Endodermal cell (in vitro differentiated cells): ENCODE measurements at regions not wholly inside any gene's neighbourhood (a gene's known extent, or its start where the extent isn't known, plus 50 kb on each side); places are given as distances from the start of the nearest gene placed in this dataset.
A peak's percentile ranks its signal among the peaks of the same experiment; 100 is the strongest.

Experiments
- DNase-seq: peaks from one replicate; pipeline ENCODE4 v3.0.0-alpha.2; 2017
- H3K27ac ChIP-seq: 2 replicates; pipeline ENCODE4 v1.5.1; 2013; ENCODE audit warnings: mild to moderate bottlenecking, low read depth, low read length, moderate library complexity
- H3K27me3 ChIP-seq: 2 replicates; pipeline ENCODE4 v1.6.1; 2013; ENCODE audit warnings: mild to moderate bottlenecking, low read length, moderate library complexity; ENCODE audit not compliant: insufficient read depth, control insufficient read depth, poor library complexity, severe bottlenecking
- H3K36me3 ChIP-seq: 2 replicates; pipeline ENCODE4 v1.7.0; 2013; ENCODE audit warnings: mild to moderate bottlenecking, low read length, moderate library complexity; ENCODE audit not compliant: control insufficient read depth, insufficient read depth
- H3K4me1 ChIP-seq: one replicate; pipeline ENCODE4 v1.7.0; 2013; ENCODE audit warnings: low read length; ENCODE audit not compliant: control insufficient read depth, insufficient read depth
- H3K4me3 ChIP-seq: 2 replicates; pipeline ENCODE4 v1.5.1; 2013; ENCODE audit warnings: mild to moderate bottlenecking, low read length, moderate library complexity
- H3K9ac ChIP-seq: 2 replicates; pipeline ENCODE4 v1.6.1; 2013; ENCODE audit warnings: mild to moderate bottlenecking, low read length, moderate library complexity; ENCODE audit not compliant: poor library complexity, severe bottlenecking; ENCODE audit errors: extremely low read depth
- H3K9me3 ChIP-seq: 2 replicates; pipeline ENCODE4 v1.6.1; 2013; ENCODE audit warnings: mild to moderate bottlenecking, low read length, moderate library complexity; ENCODE audit not compliant: control insufficient read depth
- H3K27ac Mint-ChIP-seq: 2 replicates; pipeline ENCODE4 v1.8.0; 2020; ENCODE audit warnings: mixed read lengths
- H3K27me3 Mint-ChIP-seq: 2 replicates; pipeline ENCODE4 v1.8.0; 2021; ENCODE audit warnings: mild to moderate bottlenecking, mixed read lengths; ENCODE audit not compliant: insufficient read depth
- H3K36me3 Mint-ChIP-seq: 2 replicates; pipeline ENCODE4 v1.8.0; 2020; ENCODE audit warnings: low read depth, mixed read lengths
- H3K4me1 Mint-ChIP-seq: 2 replicates; pipeline ENCODE4 v1.8.0; 2020; ENCODE audit warnings: mixed read lengths
- H3K4me3 Mint-ChIP-seq: 2 replicates; pipeline ENCODE4 v1.8.0; 2020; ENCODE audit warnings: mild to moderate bottlenecking, moderate library complexity, mixed read lengths
- H3K9me3 Mint-ChIP-seq: 2 replicates; pipeline ENCODE4 v1.8.0; 2020; ENCODE audit warnings: mild to moderate bottlenecking, mixed read lengths
- WGBS, 2 experiments: methylation state at CpG; one replicate each; pipeline versions ENCODE4 v1.1.5 to v1.1.7; 2013; ENCODE audit warnings: missing lambda C conversion rate in 2 of 2, mixed read lengths in 1 of 2; ENCODE audit not compliant: insufficient coverage in 1 of 2, insufficient read length in 1 of 2; 5-methylcytosine and 5-hydroxymethylcytosine counted together
- TF ChIP-seq, protein P1 (sequence below): fragments of 200-600 bp; sonication (generic); conservative IDR thresholded peaks from 2 replicates; pipeline ENCODE4 v1.5.0; 2021; ENCODE audit warnings: antibody characterized with exemption, mild to moderate bottlenecking

DNA sequence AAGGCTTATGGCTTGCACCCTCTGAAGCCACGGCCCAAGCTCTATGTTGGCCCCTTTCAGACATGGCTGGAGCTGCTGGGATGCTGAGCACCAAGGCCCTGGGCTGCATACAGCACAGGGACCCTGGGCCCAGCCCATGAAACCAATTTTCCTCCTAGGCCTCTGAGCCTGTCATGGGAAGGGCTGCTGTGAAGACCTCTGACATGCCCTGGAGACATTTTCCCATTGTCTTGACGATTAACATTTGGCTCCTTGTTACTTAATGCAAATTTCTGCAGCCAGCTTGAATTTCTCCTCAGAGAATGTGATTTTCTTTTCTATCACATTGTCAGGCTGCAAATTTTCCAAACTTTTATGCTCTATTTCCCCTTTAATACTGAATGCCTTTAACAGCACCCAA, 844.7 kb downstream of the PCDH18 start:
- Mint-ChIP-seq H3K4me1 (peaks cover 47% of the 10 kb centered on the region), H3K27me3 (no peaks in the 10 kb centered on the region), H3K4me3 (no peak overlapping the region), H3K27ac (no peak overlapping the region), H3K36me3 (no peaks in the 10 kb centered on the region), H3K9me3 (peaks cover 3% of the 10 kb centered on the region)
- H3K27ac ChIP-seq, result no peak overlapping the region
- no peak overlapping the region for H3K9ac ChIP-seq
- H3K4me3 ChIP-seq, result no peak overlapping the region
- no peak for DNase-seq
- TF ChIP-seq, protein P1, sequence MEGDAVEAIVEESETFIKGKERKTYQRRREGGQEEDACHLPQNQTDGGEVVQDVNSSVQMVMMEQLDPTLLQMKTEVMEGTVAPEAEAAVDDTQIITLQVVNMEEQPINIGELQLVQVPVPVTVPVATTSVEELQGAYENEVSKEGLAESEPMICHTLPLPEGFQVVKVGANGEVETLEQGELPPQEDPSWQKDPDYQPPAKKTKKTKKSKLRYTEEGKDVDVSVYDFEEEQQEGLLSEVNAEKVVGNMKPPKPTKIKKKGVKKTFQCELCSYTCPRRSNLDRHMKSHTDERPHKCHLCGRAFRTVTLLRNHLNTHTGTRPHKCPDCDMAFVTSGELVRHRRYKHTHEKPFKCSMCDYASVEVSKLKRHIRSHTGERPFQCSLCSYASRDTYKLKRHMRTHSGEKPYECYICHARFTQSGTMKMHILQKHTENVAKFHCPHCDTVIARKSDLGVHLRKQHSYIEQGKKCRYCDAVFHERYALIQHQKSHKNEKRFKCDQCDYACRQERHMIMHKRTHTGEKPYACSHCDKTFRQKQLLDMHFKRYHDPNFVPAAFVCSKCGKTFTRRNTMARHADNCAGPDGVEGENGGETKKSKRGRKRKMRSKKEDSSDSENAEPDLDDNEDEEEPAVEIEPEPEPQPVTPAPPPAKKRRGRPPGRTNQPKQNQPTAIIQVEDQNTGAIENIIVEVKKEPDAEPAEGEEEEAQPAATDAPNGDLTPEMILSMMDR, result no peak
- H3K36me3 ChIP-seq, result no peaks in the 10 kb centered on the region
- H3K9me3 ChIP-seq, result no peaks in the 10 kb centered on the region
- H3K27me3 ChIP-seq, result no peaks in the 10 kb centered on the region
- H3K4me1 ChIP-seq, result peaks cover 15% of the 10 kb centered on the region
- WGBS, 2 experiments, result 88 to 100% methylated on average over 1 to 2 of the region's 2 CpGs

DNA sequence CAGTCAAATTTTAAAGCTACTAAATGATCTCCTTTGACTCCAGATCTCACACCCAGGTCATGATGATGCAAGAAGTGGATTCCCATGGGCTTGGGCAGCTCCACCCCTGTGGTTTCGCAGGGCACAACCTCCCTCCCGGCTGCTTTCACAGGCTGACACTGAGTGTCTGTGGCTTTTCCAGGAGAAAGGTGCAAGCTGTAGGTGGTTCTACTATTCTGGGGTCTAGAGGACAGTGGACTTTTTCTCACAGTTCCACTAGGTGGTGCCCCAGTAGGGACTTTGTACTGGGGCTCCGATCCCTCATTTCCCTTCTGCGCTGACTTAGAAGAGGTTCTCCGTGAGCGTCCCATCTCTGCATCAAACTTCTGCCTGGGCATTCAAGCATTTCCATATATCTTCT, 845.2 kb downstream of the PCDH18 start:
- Histone ChIP-seq H3K36me3 (no peaks in the 10 kb centered on the region), H3K4me1 (peaks cover 15% of the 10 kb centered on the region), H3K4me3 (no peak overlapping the region), H3K27ac (no peak overlapping the region), H3K27me3 (no peaks in the 10 kb centered on the region), H3K9ac (no peak overlapping the region), H3K9me3 (no peaks in the 10 kb centered on the region)
- H3K36me3 Mint-ChIP-seq, result no peaks in the 10 kb centered on the region
- TF ChIP-seq, protein P1, result peak; percentile 60
- H3K4me1 Mint-ChIP-seq, result peaks cover 47% of the 10 kb centered on the region
- DNase-seq, result peak; percentile 65
- peaks cover 3% of the 10 kb centered on the region for H3K9me3 Mint-ChIP-seq
- H3K27me3 Mint-ChIP-seq, result no peaks in the 10 kb centered on the region
- no peak overlapping the region for H3K27ac Mint-ChIP-seq
- 88 to 90% methylated on average over 4 to 6 of the region's 6 CpGs for WGBS, 2 experiments
- no peak overlapping the region for H3K4me3 Mint-ChIP-seq

DNA sequence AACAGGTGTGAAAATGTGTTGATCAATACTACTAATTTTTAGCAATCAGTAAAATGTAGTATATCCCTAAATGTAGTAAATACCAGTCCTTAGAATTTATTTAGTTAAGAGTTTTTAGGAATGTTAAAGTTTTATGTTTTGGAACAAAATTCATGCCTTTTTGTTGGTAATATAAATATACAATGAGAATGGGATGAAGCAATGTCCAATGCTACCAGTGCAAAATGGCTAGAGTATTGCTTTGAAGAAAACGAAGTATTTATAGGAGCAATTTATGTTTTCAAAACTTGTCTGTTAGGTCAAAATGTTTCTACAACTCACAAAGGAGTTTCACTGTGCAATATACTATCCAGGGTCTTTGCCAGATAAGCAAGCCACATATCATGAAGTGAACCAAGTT, 851.5 kb downstream of the PCDH18 start:
- H3K4me3 Mint-ChIP-seq, result no peak overlapping the region
- peaks cover 2% of the 10 kb centered on the region for H3K4me1 ChIP-seq
- WGBS, 2 experiments, result 96 to 100% methylated on average over 1 of the region's 1 CpG
- H3K9ac ChIP-seq, result no peak overlapping the region
- H3K4me1 Mint-ChIP-seq, result peaks cover 21% of the 10 kb centered on the region
- H3K36me3 Mint-ChIP-seq, result no peaks in the 10 kb centered on the region
- H3K9me3 Mint-ChIP-seq, result no peaks in the 10 kb centered on the region
- no peak for DNase-seq
- TF ChIP-seq, protein P1, result no peak
- no peaks in the 10 kb centered on the region for H3K36me3 ChIP-seq
- no peaks in the 10 kb centered on the region for H3K27me3 Mint-ChIP-seq
- no peaks in the 10 kb centered on the region for H3K27me3 ChIP-seq
- no peak overlapping the region for H3K27ac Mint-ChIP-seq
- H3K27ac ChIP-seq, result no peak overlapping the region
- no peak overlapping the region for H3K4me3 ChIP-seq
- H3K9me3 ChIP-seq, result no peaks in the 10 kb centered on the region
